NT2/D1 (cell line): ENCODE measurements at regions not wholly inside any gene's neighbourhood (a gene's known extent, or its start where the extent isn't known, plus 50 kb on each side); places are given as distances from the start of the nearest gene placed in this dataset.

Experiments used
- SUZ12 ChIP-seq: IDR thresholded peaks from 2 replicates; pipeline ENCODE4 v1.6.1; 2011; ENCODE audit not compliant: insufficient read length, insufficient read depth; ENCODE audit errors: extremely low read depth
- YY1 ChIP-seq: IDR thresholded peaks from 2 replicates; pipeline ENCODE4 v1.6.1; 2011; ENCODE audit not compliant: insufficient read length, insufficient read depth
- ZNF274 ChIP-seq: IDR thresholded peaks from 2 replicates; pipeline ENCODE4 v1.6.1; 2011; ENCODE audit warnings: mild to moderate bottlenecking, low read depth, low read length

GRCh38 chr10:90665905-90666662, 191.8 kb downstream of the HTR7 start:
- TF ChIP-seq YY1, result no peak
- TF ChIP-seq ZNF274, result no peak
- no peak for TF ChIP-seq SUZ12
